Neural crest cell (in vitro differentiated cells): ENCODE measurements at regions not wholly inside any gene's neighbourhood (a gene's known extent, or its start where the extent isn't known, plus 50 kb on each side); places are given as distances from the start of the nearest gene placed in this dataset.
"Not testable (repeated sequence)": the region's sequence is repeated elsewhere in the genome, so short reads cannot be mapped to it uniquely, and the experiment has no call there.

Experiments used
- DNase-seq: peaks from one replicate; pipeline ENCODE4 v3.0.0; 2021; ENCODE audit warnings: low read depth, mixed read lengths, low spot score
- H3K27ac Mint-ChIP-seq: one replicate; pipeline ENCODE4 v1.8.0; 2021; ENCODE audit warnings: mild to moderate bottlenecking, mixed read lengths; ENCODE audit not compliant: unreplicated experiment
- H3K27me3 Mint-ChIP-seq: 2 replicates; pipeline ENCODE4 v1.8.0; 2021; ENCODE audit warnings: low read depth, mild to moderate bottlenecking, mixed read lengths
- H3K36me3 Mint-ChIP-seq: 2 replicates; pipeline ENCODE4 v1.8.0; 2021; ENCODE audit warnings: low read depth, mild to moderate bottlenecking, mixed read lengths
- H3K4me1 Mint-ChIP-seq: 2 replicates; pipeline ENCODE4 v1.8.0; 2021; ENCODE audit warnings: mixed read lengths
- H3K4me3 Mint-ChIP-seq: one replicate; pipeline ENCODE4 v1.8.0; 2021; ENCODE audit warnings: mild to moderate bottlenecking, mixed read lengths
- H3K9me3 Mint-ChIP-seq: 2 replicates; pipeline ENCODE4 v1.8.0; 2021; ENCODE audit warnings: mixed read lengths
- CTCF ChIP-seq: fragments of 200-600 bp; sonication (generic); conservative IDR thresholded peaks from 2 replicates; pipeline ENCODE4 v1.5.0; 2021; ENCODE audit warnings: antibody characterized with exemption, mild to moderate bottlenecking

DNA sequence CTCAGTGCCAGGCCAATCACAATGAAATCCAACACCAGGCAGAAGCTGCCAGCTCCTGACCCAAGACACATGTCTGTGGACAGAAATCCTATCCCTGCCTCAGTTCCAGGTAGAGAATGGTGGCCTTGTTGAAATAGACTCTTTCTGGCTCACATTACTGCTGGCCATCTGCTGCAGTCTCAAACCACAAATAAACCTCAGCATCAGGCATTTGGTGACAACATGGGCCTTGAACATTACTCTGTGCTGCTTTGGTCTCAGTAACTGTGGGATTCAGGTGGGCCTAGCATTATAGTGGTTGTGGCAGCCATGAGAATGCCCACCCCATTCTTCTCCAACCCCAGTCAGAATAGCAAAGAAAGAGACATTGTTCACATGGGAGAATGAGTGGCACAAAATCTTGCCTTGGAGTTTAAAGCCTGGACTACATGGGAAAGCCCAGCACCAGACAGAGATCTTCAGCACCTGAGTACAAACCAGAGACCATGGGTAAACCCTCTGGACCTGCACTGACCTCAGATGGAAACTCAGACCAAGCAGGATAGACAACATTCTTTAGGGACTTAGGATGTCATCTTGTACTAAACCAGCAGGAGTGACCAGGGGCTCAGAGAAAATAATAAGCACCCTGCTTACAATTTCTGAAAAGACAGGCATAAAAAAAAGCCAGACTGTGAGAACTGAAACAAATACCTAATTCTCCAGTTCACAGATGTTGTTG lies 50.4 kb upstream of the TRAM1L1 start:
- Mint-ChIP-seq H3K36me3 (peaks cover 8% of the 10 kb centered on the region), H3K4me3 (no peak overlapping the region), H3K27me3 (no peaks in the 10 kb centered on the region), H3K4me1 (peaks cover 9% of the 10 kb centered on the region), H3K27ac (no peak overlapping the region), H3K9me3 (peaks cover 13% of the 10 kb centered on the region)
- no peak for DNase-seq
- TF ChIP-seq CTCF, result no peak

- H3K9me3 Mint-ChIP-seq, result peaks cover 13% of the 10 kb centered on the region
- DNase-seq, result no peak
- no peak overlapping the region for H3K27ac Mint-ChIP-seq
- H3K4me3 Mint-ChIP-seq, result no peak overlapping the region
- peaks cover 8% of the 10 kb centered on the region for H3K36me3 Mint-ChIP-seq
- no peak for TF ChIP-seq CTCF
- H3K4me1 Mint-ChIP-seq, result peaks cover 9% of the 10 kb centered on the region
- H3K27me3 Mint-ChIP-seq, result no peaks in the 10 kb centered on the region
Measured at GRCh38 chr4:117137145-117137544, 51.8 kb upstream of the TRAM1L1 start.

GRCh38 chr4:117138732-117139131 lies 53.4 kb upstream of the TRAM1L1 start:
- not testable (repeated sequence) for H3K27ac Mint-ChIP-seq, H3K27me3 Mint-ChIP-seq, H3K4me1 Mint-ChIP-seq, H3K4me3 Mint-ChIP-seq, DNase-seq, H3K36me3 Mint-ChIP-seq
- peaks cover 13% of the 10 kb centered on the region for H3K9me3 Mint-ChIP-seq

GRCh38 chr4:117154251-117154650 lies 68.9 kb upstream of the TRAM1L1 start:
- Mint-ChIP-seq H3K4me1 (no peaks in the 10 kb centered on the region), H3K27ac (no peak overlapping the region), H3K4me3 (no peak overlapping the region), H3K9me3 (peaks cover 7% of the 10 kb centered on the region), H3K36me3 (peaks cover 4% of the 10 kb centered on the region), H3K27me3 (no peaks in the 10 kb centered on the region)
- DNase-seq, result no peak
- TF ChIP-seq CTCF, result no peak

- H3K27me3 Mint-ChIP-seq, result no peaks in the 10 kb centered on the region
- H3K27ac Mint-ChIP-seq, result no peak overlapping the region
- DNase-seq, result no peak
- no peaks in the 10 kb centered on the region for H3K36me3 Mint-ChIP-seq
- no peaks in the 10 kb centered on the region for H3K4me1 Mint-ChIP-seq
- no peak overlapping the region for H3K4me3 Mint-ChIP-seq
- TF ChIP-seq CTCF, result no peak
- H3K9me3 Mint-ChIP-seq, result no peaks in the 10 kb centered on the region
Measured at GRCh38 chr4:117156806-117157205, 71.4 kb upstream of the TRAM1L1 start.

DNA sequence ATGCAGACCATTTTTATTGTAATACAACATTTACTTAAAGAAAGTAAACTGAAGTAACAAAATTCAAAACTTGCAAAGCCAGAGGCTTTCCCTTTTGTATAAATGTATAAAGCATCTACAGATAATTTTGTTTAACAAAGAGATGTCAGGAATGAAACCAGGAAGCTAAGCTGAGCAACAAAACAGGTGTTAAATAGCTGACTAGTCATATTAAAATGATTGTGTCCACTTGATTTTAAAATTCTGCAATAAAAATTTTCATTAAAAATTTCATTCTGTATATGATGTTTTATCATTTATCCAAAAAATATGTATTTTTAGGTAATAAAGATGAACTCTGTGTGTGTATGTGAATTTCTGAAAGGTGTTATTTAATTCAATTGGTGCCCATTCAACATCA lies 72.0 kb upstream of the TRAM1L1 start:
- Mint-ChIP-seq H3K27me3 (no peaks in the 10 kb centered on the region), H3K9me3 (no peaks in the 10 kb centered on the region), H3K4me3 (no peak overlapping the region), H3K36me3 (no peaks in the 10 kb centered on the region), H3K4me1 (no peaks in the 10 kb centered on the region), H3K27ac (no peak overlapping the region)
- TF ChIP-seq CTCF, result no peak
- DNase-seq, result no peak
